SJCRH30 (cell line): ENCODE measurements at regions not wholly inside any gene's neighbourhood (a gene's known extent, or its start where the extent isn't known, plus 50 kb on each side); places are given as distances from the start of the nearest gene placed in this dataset.

Experiments
- DNase-seq, 2 experiments: peaks; one replicate each; pipeline ENCODE4 v3.0.0-alpha.2; 2015 to 2020
- H3K27ac ChIP-seq: fragments of 250-450 bp; sonication (Bioruptor Pico); 2 replicates; pipeline ENCODE4 v1.5.1; 2020; ENCODE audit warnings: mild to moderate bottlenecking, moderate library complexity
- H3K27me3 ChIP-seq: fragments of 250-450 bp; sonication (Bioruptor Pico); 2 replicates; pipeline ENCODE4 v1.5.1; 2020; ENCODE audit warnings: mild to moderate bottlenecking, moderate library complexity
- H3K36me3 ChIP-seq: fragments of 250-450 bp; sonication (Bioruptor Pico); 2 replicates; pipeline ENCODE4 v1.5.1; 2020; ENCODE audit warnings: mild to moderate bottlenecking, moderate library complexity
- H3K4me1 ChIP-seq: fragments of 250-450 bp; sonication (Bioruptor Pico); 2 replicates; pipeline ENCODE4 v1.5.1; 2020; ENCODE audit warnings: mild to moderate bottlenecking, moderate library complexity
- H3K4me3 ChIP-seq: fragments of 250-450 bp; sonication (Bioruptor Pico); 2 replicates; pipeline ENCODE4 v1.5.1; 2020; ENCODE audit warnings: mild to moderate bottlenecking, moderate library complexity
- H3K9me3 ChIP-seq: fragments of 250-450 bp; sonication (Bioruptor Pico); replicated peaks from 2 replicates; pipeline ENCODE4 v1.5.1; 2020; ENCODE audit warnings: mild to moderate bottlenecking, moderate library complexity

DNA sequence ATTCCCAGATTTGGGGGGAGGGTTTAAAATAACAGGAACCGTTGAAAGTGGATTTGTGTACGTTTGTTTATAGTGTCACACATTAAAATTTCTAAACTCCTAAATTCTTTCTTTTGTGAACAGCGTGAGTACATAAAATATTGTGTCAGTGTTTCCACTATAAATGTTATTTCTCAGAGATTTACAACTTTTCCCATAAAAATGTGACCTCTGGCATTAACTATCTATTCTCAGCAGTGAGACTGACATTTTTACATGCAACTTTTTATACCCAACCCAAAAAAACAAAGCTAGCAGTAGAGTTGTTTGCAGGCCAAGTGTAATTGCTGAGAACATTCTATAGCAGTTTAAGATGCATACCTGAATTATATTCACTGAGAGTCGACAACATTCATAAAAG is 757.0 kb upstream of the ADAMTS16 start:
- Histone ChIP-seq H3K9me3 (no peaks in the 10 kb centered on the region), H3K4me3 (no peak overlapping the region), H3K4me1 (no peaks in the 10 kb centered on the region), H3K27me3 (no peaks in the 10 kb centered on the region), H3K27ac (no peak overlapping the region), H3K36me3 (no peaks in the 10 kb centered on the region)
- DNase-seq: no peak

DNA sequence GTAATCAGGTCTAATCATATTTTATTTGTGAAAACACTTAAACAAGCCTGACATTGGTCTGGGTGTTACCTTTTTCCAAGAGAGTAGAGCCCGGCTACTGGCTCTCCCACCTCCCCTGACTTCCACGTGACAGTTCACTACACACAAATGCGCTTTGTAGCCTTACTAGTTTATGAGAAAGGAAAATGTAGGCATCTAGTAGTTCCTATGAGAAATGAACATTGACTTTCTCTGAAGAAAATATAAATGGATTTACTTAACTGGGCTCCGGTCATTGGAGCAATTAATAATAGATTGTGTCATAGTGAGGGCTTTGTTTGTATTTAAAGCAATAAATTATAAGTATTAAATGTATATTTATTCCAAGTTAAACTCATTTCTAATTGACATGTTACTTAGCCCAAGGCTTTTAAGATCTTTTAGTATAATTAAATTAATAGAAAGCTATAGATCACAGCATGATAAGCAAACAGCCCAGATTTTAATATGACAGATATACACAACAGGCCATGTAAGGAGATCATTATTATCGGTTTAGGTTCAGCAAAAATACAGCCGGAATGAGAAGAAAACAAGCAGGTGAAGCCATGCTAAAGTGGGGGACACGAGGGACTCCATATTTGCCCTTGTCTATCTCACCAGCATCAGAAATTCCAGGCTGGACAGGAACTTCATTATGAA is 756.5 kb upstream of the ADAMTS16 start:
- Histone ChIP-seq H3K9me3 (no peaks in the 10 kb centered on the region), H3K27ac (no peak overlapping the region), H3K4me1 (no peaks in the 10 kb centered on the region), H3K27me3 (no peaks in the 10 kb centered on the region), H3K36me3 (no peaks in the 10 kb centered on the region), H3K4me3 (no peak overlapping the region)
- no peak for DNase-seq

DNA sequence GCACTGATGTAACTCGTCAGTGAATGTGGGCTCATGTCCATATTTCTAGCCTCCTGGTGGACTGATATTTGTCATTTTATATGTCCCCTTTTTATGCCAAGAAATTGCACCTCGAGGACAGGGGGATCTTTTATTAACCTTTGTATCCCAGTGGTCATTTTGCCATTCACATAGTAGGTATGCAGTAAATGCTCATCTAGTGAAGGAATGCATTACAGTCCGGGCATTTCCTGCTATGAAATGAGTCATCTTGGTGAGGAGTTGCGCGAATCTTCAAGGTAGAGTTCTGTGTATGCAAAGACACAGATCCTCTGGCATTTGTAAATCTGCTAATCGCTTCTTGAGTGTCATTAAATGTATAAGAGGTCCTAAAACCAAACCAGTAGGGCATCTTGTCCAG is 755.5 kb upstream of the ADAMTS16 start:
- no peaks in the 10 kb centered on the region for H3K9me3 ChIP-seq
- H3K4me1 ChIP-seq: no peaks in the 10 kb centered on the region
- DNase-seq: no peak
- no peaks in the 10 kb centered on the region for H3K36me3 ChIP-seq
- H3K27ac ChIP-seq: no peak overlapping the region
- H3K4me3 ChIP-seq: no peak overlapping the region
- no peaks in the 10 kb centered on the region for H3K27me3 ChIP-seq

DNA sequence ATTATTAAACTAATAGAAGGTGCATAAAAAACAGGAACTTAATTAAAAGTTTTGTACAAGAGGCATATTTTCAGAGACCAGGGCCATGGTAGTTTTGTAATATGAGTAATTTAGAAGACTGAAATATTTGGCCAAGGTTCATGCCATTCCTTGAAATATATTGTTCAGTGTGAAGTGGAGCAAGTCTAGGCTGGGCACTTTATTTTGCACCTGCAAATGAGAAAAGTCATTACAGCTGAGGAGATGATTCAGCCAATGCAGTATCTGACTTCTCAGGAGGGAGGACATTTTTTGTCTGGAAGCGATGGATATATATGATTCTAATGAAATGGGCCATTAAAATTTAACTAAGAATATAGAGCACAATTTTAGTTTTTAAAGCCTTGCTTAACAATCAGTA is 754.0 kb upstream of the ADAMTS16 start:
- Histone ChIP-seq H3K27ac (no peak overlapping the region), H3K27me3 (no peaks in the 10 kb centered on the region), H3K36me3 (no peaks in the 10 kb centered on the region), H3K4me3 (no peak overlapping the region), H3K4me1 (no peaks in the 10 kb centered on the region), H3K9me3 (no peaks in the 10 kb centered on the region)
- DNase-seq: no peak

DNA sequence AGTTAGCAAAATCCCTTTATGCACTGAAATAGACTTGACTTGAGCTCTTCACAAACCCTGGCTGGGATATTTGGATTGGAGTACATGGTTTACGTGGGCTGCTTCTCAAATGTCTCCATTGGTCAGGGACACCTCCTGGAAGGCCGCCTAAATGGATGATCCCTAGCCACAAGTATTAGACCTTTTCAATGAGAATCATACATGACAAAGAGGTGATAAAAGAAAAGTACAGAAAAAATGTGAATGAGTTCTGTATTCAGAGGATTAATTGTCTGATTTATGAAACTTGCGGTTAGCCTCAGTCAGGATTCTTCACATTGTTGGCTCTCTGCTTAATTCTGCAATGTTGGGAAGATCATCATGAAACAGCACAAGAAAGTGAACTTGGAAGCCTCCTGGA is 752.8 kb upstream of the ADAMTS16 start:
- H3K27me3 ChIP-seq: no peaks in the 10 kb centered on the region
- H3K9me3 ChIP-seq: no peaks in the 10 kb centered on the region
- H3K36me3 ChIP-seq: no peaks in the 10 kb centered on the region
- no peak overlapping the region for H3K27ac ChIP-seq
- peak in 1 of 2 experiments; percentile 1 for DNase-seq
- no peaks in the 10 kb centered on the region for H3K4me1 ChIP-seq
- no peak overlapping the region for H3K4me3 ChIP-seq

DNA sequence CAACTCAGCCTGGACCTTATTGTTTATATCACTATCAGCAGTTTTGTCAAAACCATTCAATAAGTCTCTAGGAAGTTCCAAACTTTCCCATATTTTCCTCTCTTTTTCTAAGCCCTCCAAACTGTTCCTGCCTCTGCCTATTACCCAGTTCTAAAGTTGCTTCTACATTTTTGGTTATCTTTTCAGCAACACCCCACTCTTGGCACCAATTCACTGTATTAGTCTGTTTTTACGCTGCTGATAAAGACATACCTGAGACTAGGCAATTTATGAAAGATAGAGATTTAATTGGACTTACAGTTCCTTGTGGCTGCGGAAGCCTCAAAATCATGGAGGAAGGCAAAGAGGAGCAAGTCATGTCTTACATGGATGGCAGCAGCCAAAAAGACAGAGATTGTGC is 744.4 kb upstream of the ADAMTS16 start:
- no peak for DNase-seq
- no peaks in the 10 kb centered on the region for H3K36me3 ChIP-seq
- no peaks in the 10 kb centered on the region for H3K9me3 ChIP-seq
- no peaks in the 10 kb centered on the region for H3K27me3 ChIP-seq
- no peak overlapping the region for H3K27ac ChIP-seq
- H3K4me3 ChIP-seq: no peak overlapping the region
- H3K4me1 ChIP-seq: no peaks in the 10 kb centered on the region

DNA sequence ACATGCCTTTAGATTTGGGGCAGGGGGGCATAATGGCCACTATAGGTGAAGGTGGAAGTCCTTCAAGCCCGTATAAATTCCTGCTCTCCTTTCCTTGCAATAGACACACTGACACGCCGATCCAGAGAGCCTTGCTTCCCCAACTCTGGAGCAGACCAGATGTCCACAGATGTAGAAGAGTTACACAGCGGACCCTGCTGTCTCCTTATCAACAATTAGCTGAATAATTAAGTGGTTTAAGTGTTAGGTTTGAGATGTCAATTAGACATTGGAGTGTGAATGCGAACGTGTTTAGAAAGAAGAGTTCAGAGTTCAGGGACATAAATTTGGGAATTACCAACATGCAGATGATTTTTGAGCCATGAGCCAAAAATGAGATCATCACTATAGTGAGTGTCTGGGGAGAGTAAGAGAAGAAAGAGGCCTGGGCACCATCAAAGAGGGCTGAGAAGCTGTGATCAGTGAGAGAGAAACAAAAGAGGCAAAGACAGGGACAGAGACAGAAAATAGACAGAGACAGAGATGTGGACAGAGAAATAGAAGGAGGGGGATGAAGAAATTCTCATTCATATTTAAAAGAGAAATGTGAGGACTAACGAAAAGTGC is 734.4 kb upstream of the ADAMTS16 start:
- no peaks in the 10 kb centered on the region for H3K36me3 ChIP-seq
- no peak for DNase-seq
- no peaks in the 10 kb centered on the region for H3K4me1 ChIP-seq

DNA sequence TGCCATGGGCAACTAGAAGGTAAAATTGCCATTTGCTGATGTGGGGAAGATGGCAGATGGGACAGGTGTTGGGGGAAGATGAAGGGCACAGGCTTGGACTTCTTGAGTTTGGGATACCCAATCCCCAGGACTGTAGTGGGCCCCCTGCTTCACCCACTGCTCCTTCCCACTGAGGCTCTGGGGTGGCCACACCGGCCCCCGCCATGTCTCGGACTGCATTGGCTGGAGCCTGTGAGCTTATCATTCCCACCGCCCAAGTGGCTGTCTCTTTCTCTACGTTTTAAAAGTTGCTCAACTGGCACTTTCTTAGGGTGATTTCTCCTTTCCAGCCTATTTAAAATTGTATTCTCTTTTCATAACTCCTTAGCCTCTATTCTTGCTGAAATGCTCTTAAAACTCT is 730.0 kb upstream of the ADAMTS16 start:
- Histone ChIP-seq H3K27ac (no peak overlapping the region), H3K36me3 (no peaks in the 10 kb centered on the region), H3K4me1 (no peaks in the 10 kb centered on the region), H3K9me3 (no peaks in the 10 kb centered on the region), H3K4me3 (no peak overlapping the region), H3K27me3 (no peaks in the 10 kb centered on the region)
- no peak for DNase-seq

More for the DNA sequence above, 734.4 kb upstream of the ADAMTS16 start:
- no peak overlapping the region for H3K4me3 ChIP-seq
- no peaks in the 10 kb centered on the region for H3K9me3 ChIP-seq
- no peaks in the 10 kb centered on the region for H3K27me3 ChIP-seq
- H3K27ac ChIP-seq: no peak overlapping the region

DNA sequence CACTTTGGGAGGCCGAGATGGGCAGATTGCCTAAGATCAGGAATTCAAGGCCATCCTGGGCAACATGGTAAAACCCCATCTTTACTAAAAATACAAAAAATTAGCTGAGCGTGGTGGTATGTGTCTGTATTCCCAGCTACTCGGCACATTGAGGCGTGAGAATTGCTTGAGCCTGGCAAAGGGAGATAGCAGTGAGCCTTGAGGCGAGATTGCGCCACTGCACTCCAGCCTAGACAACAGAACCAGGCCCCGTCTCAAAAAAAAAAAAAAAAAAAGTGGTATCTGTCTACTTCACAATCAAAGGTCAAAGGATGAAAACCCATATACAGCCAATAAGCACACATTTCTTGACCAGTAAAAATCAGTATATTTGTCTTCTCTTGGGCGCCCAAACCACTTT is 728.5 kb upstream of the ADAMTS16 start:
- DNase-seq: no peak
- Histone ChIP-seq H3K27me3 (no peaks in the 10 kb centered on the region), H3K9me3 (no peaks in the 10 kb centered on the region), H3K27ac (no peak overlapping the region), H3K4me3 (no peak overlapping the region), H3K4me1 (no peaks in the 10 kb centered on the region), H3K36me3 (no peaks in the 10 kb centered on the region)

DNA sequence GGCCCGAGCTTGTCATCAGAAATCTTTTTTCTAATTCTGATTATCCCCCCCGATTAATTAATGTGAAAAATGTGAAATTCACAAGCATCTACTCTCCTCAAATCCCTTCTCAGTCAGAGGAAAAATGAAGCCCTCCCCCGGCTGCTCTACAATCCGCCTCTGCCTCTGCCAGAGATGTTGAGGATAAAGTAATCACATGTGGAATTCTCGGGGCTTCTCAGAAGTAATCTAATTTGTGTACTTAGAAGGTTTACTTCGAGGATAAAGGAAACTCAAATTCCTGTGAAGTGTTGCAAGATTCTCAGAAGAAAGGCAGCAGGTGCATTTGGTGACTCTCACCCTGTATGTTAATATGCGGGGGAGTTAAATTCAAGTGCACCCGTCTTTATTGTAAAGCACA is 726.1 kb upstream of the ADAMTS16 start:
- Histone ChIP-seq H3K27ac (no peak overlapping the region), H3K36me3 (no peaks in the 10 kb centered on the region), H3K9me3 (no peaks in the 10 kb centered on the region), H3K27me3 (no peaks in the 10 kb centered on the region), H3K4me3 (no peak overlapping the region), H3K4me1 (no peaks in the 10 kb centered on the region)
- no peak for DNase-seq

DNA sequence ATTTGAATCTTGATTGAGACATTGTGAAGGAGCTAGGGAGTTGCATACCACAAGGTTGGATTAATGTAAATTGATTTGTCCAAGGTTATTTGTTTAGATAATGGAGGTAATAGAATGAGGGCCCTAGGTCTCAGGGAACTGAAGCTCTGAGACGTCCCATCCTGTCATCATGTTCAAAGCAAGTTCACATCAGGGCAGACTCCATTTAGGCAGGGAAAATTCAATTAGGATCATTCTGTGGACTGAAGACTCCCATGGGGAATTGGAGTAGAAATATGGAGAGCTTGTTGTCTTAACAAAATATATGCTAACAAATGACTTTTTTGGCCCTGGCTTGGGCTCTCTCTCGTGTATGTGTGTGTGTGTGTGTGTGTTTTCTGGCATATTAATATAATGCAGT is 722.0 kb upstream of the ADAMTS16 start:
- Histone ChIP-seq H3K4me3 (no peak overlapping the region), H3K9me3 (no peaks in the 10 kb centered on the region), H3K27ac (no peak overlapping the region), H3K36me3 (no peaks in the 10 kb centered on the region), H3K4me1 (no peaks in the 10 kb centered on the region), H3K27me3 (no peaks in the 10 kb centered on the region)
- DNase-seq: no peak

DNA sequence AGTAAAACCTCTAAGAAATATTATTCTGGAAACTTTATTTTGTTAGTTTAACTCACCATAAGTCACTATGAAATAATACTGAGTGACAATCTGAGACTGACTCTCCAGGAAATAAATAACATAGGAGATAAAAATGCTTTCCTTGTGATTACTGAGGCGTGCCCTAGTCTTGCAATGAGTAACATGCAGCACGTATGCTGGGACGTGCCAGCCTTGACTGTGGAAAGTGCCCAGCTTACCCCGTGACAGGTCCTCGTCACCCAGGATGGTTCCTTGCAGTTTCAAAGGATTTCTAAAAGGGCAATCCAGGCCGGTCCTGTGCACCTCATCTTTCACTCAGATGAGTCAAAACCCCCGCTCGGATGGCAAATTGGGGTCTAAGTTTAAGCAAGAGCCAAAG is 720.8 kb upstream of the ADAMTS16 start:
- no peak for DNase-seq

DNA sequence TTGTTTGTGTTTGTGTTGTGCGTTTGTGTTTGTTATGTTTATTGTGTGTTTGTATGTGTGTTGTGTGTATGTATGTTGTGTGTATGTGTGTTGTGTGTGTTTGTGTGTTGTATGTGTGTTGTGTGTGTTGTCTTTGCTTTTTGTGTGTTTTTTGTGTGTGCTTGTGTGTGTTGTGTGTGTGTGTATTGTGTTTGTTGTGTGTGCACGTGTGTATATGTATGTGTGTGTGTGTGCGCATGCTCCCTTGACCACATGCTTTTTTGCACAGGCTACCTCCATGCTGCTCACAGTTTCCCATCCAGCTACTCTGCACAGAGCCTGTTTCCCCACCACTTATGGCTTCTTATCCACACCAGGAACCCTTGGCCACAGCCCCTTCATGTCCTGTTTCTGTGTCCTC is 720.0 kb upstream of the ADAMTS16 start:
- no peaks in the 10 kb centered on the region for H3K4me1 ChIP-seq
- DNase-seq: no peak
- H3K9me3 ChIP-seq: no peaks in the 10 kb centered on the region
- no peak overlapping the region for H3K4me3 ChIP-seq
- no peaks in the 10 kb centered on the region for H3K36me3 ChIP-seq
- no peak overlapping the region for H3K27ac ChIP-seq
- H3K27me3 ChIP-seq: no peaks in the 10 kb centered on the region

More for the DNA sequence above, 720.8 kb upstream of the ADAMTS16 start:
- Histone ChIP-seq H3K27ac (no peak overlapping the region), H3K4me3 (no peak overlapping the region), H3K27me3 (no peaks in the 10 kb centered on the region), H3K4me1 (no peaks in the 10 kb centered on the region), H3K9me3 (no peaks in the 10 kb centered on the region), H3K36me3 (no peaks in the 10 kb centered on the region)

DNA sequence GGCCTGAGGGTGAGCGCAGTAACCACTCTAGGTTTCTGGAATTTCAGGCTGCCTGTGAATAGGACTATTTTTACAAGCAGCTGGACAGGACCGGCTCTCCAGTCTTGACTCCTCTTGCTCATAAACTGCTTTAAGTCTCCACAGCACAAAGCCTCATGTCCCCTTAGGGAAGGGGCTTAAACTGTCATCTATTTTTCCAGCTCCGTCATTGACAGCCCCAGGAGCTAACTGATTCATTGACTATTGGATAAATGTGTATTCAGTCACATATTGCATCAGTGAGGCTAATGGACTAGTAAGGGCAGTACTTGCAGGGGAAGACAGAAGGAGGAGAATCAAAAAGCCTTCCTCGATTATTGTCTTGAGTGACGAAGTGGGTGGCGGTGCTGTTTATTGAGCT is 719.4 kb upstream of the ADAMTS16 start:
- no peak for DNase-seq
- no peak overlapping the region for H3K4me3 ChIP-seq
- H3K27ac ChIP-seq: no peak overlapping the region
- no peaks in the 10 kb centered on the region for H3K9me3 ChIP-seq
- H3K27me3 ChIP-seq: no peaks in the 10 kb centered on the region
- H3K36me3 ChIP-seq: no peaks in the 10 kb centered on the region
- H3K4me1 ChIP-seq: no peaks in the 10 kb centered on the region

DNA sequence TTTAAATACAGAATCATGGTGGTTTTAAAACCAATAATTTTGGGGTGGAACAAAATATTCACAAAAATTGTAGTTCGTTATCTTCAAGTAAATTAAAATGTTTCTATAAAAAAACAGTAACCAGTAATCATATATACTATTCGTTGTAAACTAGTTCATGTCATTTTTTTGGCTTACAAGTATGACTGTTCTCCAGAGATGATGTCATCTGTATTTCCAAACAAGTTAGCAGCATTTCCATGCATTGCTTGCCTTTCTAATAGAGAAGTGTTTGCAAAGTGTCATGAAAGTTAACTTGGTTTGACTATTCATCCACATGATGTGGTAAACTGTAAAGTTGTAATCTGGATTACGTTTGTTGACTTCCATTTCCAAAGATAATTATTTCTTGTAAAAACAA is 717.9 kb upstream of the ADAMTS16 start:
- no peak overlapping the region for H3K4me3 ChIP-seq
- no peak overlapping the region for H3K27ac ChIP-seq

DNA sequence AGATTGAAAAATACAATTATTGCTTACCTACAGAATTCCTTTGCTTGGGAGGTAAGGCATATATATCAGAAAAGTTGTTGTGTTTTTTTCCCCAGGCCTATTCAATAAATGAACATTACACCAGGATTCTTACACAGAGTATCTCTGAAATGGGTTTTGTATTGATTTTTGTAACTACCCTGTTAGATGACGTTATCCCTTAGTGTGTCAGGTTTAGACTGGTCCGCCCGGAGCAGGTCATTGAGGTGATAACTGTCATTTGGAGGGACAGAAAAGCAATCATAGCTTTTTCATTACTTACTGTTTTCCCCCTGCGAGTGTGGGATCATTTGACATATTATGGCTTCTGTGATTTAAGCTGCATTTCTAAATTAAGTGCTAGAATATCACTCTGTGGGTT is 715.2 kb upstream of the ADAMTS16 start:
- H3K4me1 ChIP-seq: no peaks in the 10 kb centered on the region
- H3K36me3 ChIP-seq: no peaks in the 10 kb centered on the region
- H3K27ac ChIP-seq: no peak overlapping the region
- H3K9me3 ChIP-seq: no peaks in the 10 kb centered on the region
- no peak for DNase-seq
- no peak overlapping the region for H3K4me3 ChIP-seq
- no peaks in the 10 kb centered on the region for H3K27me3 ChIP-seq

More for the DNA sequence above, 717.9 kb upstream of the ADAMTS16 start:
- Histone ChIP-seq H3K4me1 (no peaks in the 10 kb centered on the region), H3K9me3 (no peaks in the 10 kb centered on the region), H3K27me3 (no peaks in the 10 kb centered on the region), H3K36me3 (no peaks in the 10 kb centered on the region)
- DNase-seq: no peak
